ENCODE measurements at regions not wholly inside any gene's neighbourhood (a gene's known extent, or its start where the extent isn't known, plus 50 kb on each side); places are given as distances from the start of the nearest gene placed in this dataset.
"Not testable (repeated sequence)": the region's sequence is repeated elsewhere in the genome, so short reads cannot be mapped to it uniquely, and the experiment has no call there.

DNA sequence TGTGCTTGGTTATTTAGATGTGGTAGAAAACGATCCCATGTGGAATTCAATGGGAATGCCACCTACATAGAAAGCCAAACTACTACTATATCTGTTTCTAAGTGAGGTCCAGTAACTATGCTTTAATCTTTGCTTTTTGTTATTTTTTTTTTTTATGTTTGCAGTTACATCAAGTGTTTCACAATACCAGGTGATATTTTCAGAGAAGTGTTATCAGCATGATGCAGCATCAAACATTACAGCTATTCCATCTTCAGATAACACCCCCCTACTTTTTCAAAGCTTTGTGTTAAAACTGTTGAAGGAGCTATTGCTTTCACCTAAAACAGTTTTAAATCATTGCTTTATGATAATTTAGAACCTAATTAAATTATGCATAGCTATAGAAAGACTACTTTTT is 163.8 kb upstream of the SLC16A7 start:
- DNase-seq (ENCODE audit: insufficient read length, low spot score): no peak
- no peak for FAIRE-seq
- TF ChIP-seq POLR2A (IDR thresholded peaks at IDR 0.05; ENCODE audit: low read depth, low read length): no peak

DNA sequence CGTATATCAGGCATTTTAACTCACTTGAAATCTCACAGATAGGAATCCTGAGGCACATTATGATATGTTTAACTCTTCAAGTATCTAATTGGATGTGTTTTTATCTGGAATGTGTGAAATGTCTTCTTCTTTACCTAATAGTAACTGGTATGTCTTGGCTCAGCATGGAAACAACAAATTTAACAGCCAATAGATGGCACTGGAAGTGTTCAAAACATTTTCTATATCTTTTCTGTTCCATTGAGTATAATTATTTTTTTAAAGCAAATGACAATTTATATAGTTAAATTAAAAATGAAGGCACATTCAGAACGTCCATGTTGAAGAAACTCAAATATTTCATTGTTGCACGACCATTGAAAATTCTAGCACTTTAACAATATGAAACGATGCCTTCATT is 164.6 kb upstream of the SLC16A7 start:
- no peak for TF ChIP-seq POLR2A (IDR thresholded peaks at IDR 0.05; ENCODE audit: low read depth, low read length)
- no peak for FAIRE-seq
- no peak for DNase-seq (ENCODE audit: insufficient read length, low spot score)

GRCh38 chr12:59429766-59430165 is 166.1 kb upstream of the SLC16A7 start:
- DNase-seq (ENCODE audit: insufficient read length, low spot score) (no peak), FAIRE-seq (no peak)
- TF ChIP-seq POLR2A (IDR thresholded peaks at IDR 0.05; ENCODE audit: low read depth, low read length): no peak

- FAIRE-seq (no peak), DNase-seq (ENCODE audit: insufficient read length, low spot score) (no peak)
- TF ChIP-seq POLR2A (IDR thresholded peaks at IDR 0.05; ENCODE audit: low read depth, low read length): no peak
Observed at GRCh38 chr12:59425798-59426197, 170.0 kb upstream of the SLC16A7 start.

DNA sequence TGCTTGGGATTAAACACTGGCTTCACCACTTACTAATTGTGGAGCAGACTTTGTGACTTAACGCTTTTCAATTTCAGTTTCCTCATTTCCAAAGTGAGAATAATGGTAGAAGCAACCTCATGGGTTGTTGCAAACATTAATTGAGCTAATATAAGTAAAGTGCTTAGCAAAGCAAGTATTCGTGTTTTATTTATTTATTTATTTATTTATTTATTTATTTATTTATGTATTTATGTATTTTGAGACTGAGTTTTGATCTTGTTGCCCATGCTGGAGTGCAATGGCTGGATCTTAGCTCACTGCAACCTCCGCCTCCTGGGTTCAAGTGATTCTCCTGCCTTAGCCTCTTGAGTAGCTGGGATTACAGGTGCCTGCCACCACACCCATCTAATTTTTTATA is 171.2 kb upstream of the SLC16A7 start:
- DNase-seq (ENCODE audit: insufficient read length, low spot score); FAIRE-seq: not testable (repeated sequence)

- FAIRE-seq (no peak), DNase-seq (ENCODE audit: insufficient read length, low spot score) (no peak)
- no peak for TF ChIP-seq POLR2A (IDR thresholded peaks at IDR 0.05; ENCODE audit: low read depth, low read length)
Observed at GRCh38 chr12:59414051-59414450, 181.8 kb upstream of the SLC16A7 start.

DNA sequence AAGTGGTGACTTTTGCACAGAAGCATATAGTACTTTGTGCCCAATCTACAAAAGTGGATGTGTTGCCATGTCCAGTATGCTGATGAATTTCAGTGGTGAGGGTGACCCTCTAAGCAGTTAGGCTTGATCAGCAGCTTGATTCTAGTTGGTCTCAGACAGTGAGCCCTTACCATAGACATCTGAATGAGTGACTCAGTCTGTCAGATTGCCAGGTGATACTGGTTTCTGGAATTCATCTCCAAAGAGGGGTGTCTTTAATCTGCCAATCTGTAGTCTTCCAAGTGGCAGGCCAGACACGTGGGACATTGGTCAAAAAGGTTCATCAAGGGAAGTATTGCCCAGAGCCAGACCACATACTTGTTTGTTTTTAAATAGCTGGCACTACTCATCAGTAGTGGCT is 187.4 kb upstream of the SLC16A7 start:
- no peak for TF ChIP-seq POLR2A (IDR thresholded peaks at IDR 0.05; ENCODE audit: low read depth, low read length)
- DNase-seq (ENCODE audit: insufficient read length, low spot score): no peak
- FAIRE-seq: peak; percentile 27

DNA sequence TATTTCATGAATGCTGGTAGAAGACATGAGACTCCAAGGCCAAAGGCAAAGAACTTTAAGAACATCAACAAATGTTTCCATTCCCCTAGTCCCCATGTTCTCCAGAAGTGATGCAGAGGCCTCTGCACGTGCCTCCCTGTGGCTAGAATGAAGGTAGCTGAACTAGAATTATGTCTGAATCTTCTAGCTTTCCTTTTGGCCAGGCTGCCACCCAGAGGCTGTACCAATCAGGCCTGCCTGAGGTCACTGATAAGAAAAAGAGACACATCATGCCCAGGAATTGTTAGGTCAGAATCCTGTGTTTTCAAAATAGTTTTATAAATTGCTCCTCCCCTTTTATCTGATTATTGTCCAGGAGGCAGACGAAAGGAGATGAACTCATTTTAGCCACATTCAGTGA is 188.0 kb upstream of the SLC16A7 start:
- DNase-seq (ENCODE audit: insufficient read length, low spot score) (no peak), FAIRE-seq (no peak)
- TF ChIP-seq POLR2A (IDR thresholded peaks at IDR 0.05; ENCODE audit: low read depth, low read length): no peak

- DNase-seq (ENCODE audit: insufficient read length, low spot score) (no peak), FAIRE-seq (no peak)
- no peak for TF ChIP-seq POLR2A (IDR thresholded peaks at IDR 0.05; ENCODE audit: low read depth, low read length)
Observed at GRCh38 chr12:59405992-59406391, 189.8 kb upstream of the SLC16A7 start.

GRCh38 chr12:59404109-59404650 is 191.6 kb upstream of the SLC16A7 start:
- DNase-seq (ENCODE audit: insufficient read length, low spot score) (no peak), FAIRE-seq (no peak)
- TF ChIP-seq POLR2A (IDR thresholded peaks at IDR 0.05; ENCODE audit: low read depth, low read length): no peak

DNA sequence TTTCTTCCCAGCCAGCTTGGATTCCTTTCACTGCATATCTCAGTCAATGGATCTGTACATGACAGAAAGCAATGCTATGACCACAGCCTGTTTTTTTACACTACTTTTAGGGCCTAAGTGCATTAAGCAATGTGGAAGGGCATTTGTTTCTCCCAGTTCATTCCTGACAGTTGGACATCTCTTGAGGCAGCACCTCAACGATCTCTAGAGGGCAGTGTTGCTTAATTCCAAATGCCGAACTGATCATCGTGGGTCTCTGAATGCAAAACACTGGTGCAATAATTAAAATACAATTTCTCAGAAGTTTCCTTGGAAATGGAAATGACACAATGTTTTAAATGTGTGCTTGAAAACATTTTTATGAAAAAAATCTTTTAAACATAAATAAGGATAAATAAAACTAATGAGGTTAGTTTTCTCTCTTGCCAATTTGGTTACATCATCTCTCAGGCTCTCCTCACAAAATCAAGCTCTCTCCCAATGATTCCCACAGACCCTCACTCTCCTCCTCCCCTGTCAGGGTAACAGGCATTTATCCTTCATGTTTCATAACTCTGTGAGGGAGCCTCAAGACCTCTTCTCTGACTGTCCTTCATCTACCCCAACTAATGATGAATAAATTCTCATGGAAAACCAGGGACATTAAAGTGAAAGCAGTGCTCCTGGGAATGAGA is 192.4 kb upstream of the SLC16A7 start:
- peak; percentile 97 for FAIRE-seq

GRCh38 chr12:59401862-59402261 is 194.0 kb upstream of the SLC16A7 start:
- TF ChIP-seq POLR2A (IDR thresholded peaks at IDR 0.05; ENCODE audit: low read depth, low read length): no peak
- DNase-seq (ENCODE audit: insufficient read length, low spot score) (no peak), FAIRE-seq (no peak)

More for the DNA sequence above, 192.4 kb upstream of the SLC16A7 start:
- TF ChIP-seq POLR2A (IDR thresholded peaks at IDR 0.05; ENCODE audit: low read depth, low read length): no peak
- peak; percentile 6 for DNase-seq (ENCODE audit: insufficient read length, low spot score)

- DNase-seq (ENCODE audit: insufficient read length, low spot score) (no peak), FAIRE-seq (no peak)
- no peak for TF ChIP-seq POLR2A (IDR thresholded peaks at IDR 0.05; ENCODE audit: low read depth, low read length)
Observed at GRCh38 chr12:59398164-59398563, 197.7 kb upstream of the SLC16A7 start.

DNA sequence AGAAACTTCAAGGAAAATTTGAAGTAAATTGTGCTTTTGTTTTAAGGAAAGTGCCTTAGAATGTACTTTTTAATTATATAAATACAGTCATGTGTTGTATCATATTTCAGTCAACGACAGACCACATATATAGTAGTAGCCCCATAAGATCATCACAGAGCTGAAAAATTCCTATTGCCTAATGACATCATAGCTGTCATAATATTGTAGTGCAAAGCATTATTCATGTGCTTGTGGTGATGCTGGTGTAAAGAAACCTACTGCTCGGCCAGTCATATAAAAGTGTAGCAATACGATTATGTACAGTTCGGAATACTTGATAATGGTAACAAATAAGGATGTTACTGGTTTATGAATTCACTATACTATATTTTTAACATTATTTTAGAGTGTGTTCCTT is 198.9 kb upstream of the SLC16A7 start:
- TF ChIP-seq POLR2A (IDR thresholded peaks at IDR 0.05; ENCODE audit: low read depth, low read length): no peak
- no peak for DNase-seq (ENCODE audit: insufficient read length, low spot score)
- FAIRE-seq: no peak

GRCh38 chr12:59396519-59396918 is 199.3 kb upstream of the SLC16A7 start:
- DNase-seq (ENCODE audit: insufficient read length, low spot score): no peak
- TF ChIP-seq POLR2A (IDR thresholded peaks at IDR 0.05; ENCODE audit: low read depth, low read length): no peak

GRCh38 chr12:59395310-59395709 is 200.5 kb upstream of the SLC16A7 start:
- DNase-seq (ENCODE audit: insufficient read length, low spot score); FAIRE-seq: not testable (repeated sequence)

More at GRCh38 chr12:59396519-59396918, 199.3 kb upstream of the SLC16A7 start:
- no peak for FAIRE-seq

All from H54 (cell line).